IMR-90 (cell line): ENCODE measurements at regions not wholly inside any gene's neighbourhood (a gene's known extent, or its start where the extent isn't known, plus 50 kb on each side); places are given as distances from the start of the nearest gene placed in this dataset.

Experiments used
- ATAC-seq: fragments of 200-7000 bp; cut with Tn5 transposase; 2 replicates; pipeline ENCODE4 v1.9.1; 2020; ENCODE audit warnings: low read depth, mild to moderate bottlenecking, moderate library complexity
- BruUV-seq: library from RNA; stranded (reverse); fragments of 400-500 nt; replicated peaks from 2 replicates; lab custom pipeline; 2021; lab: Mats Ljungman, UMichigan
- CTCF ChIA-PET: fragments of 300-600 bp; formaldehyde crosslinking; extraction: SDS; loops from one replicate; lab custom pipeline; 2021; ENCODE audit warnings: antibody characterized with exemption; lab: Yijun Ruan, JAX
- POLR2A ChIA-PET: fragments of 300-600 bp; sonication (Branson Sonifier 250); formaldehyde crosslinking; loops from one replicate; lab custom pipeline; 2022; ENCODE audit warnings: antibody characterized with exemption; ENCODE audit not compliant: unreplicated experiment; lab: Charles Lee
- DNase-seq: peaks from one replicate; pipeline ENCODE4 v3.0.0; 2013
- H2AFZ ChIP-seq: replicated peaks from 2 replicates; pipeline ENCODE3; 2013; ENCODE audit warnings: low read length, mild to moderate bottlenecking; ENCODE audit not compliant: poor library complexity
- H2AK5ac ChIP-seq: 2 replicates; pipeline ENCODE4 v1.6.1; 2013; ENCODE audit warnings: low read depth, low read length, inconsistent platforms
- H2AK9ac ChIP-seq: replicated peaks from 2 replicates; pipeline ENCODE3; 2013; ENCODE audit warnings: mild to moderate bottlenecking, low read depth, low read length, moderate library complexity; ENCODE audit not compliant: poor library complexity
- H2BK120ac ChIP-seq: 2 replicates; pipeline ENCODE4 v1.6.1; 2013; ENCODE audit warnings: low read depth, low read length, inconsistent platforms
- H2BK15ac ChIP-seq: 3 replicates; pipeline ENCODE4 v1.6.1; 2013; ENCODE audit warnings: low read depth, low read length, inconsistent platforms
- H2BK20ac ChIP-seq: 2 replicates; pipeline ENCODE4 v1.6.1; 2013; ENCODE audit warnings: low read depth, mild to moderate bottlenecking, inconsistent platforms, low read length, moderate library complexity
- H2BK5ac ChIP-seq: 2 replicates; pipeline ENCODE4 v1.6.1; 2013; ENCODE audit warnings: mild to moderate bottlenecking, low read depth, low read length, inconsistent platforms; ENCODE audit not compliant: poor library complexity, severe bottlenecking
- H3K14ac ChIP-seq: replicated peaks from 2 replicates; pipeline ENCODE4 v1.6.1; 2013; ENCODE audit warnings: low read depth, low read length, inconsistent platforms
- H3K18ac ChIP-seq: 2 replicates; pipeline ENCODE4 v1.6.1; 2013; ENCODE audit warnings: low read depth, low read length, control low read depth
- H3K23ac ChIP-seq: 2 replicates; pipeline ENCODE4 v1.6.1; 2013; ENCODE audit warnings: low read depth, low read length, inconsistent platforms
- H3K27ac ChIP-seq: 2 replicates; pipeline ENCODE4 v1.5.1; 2013; ENCODE audit warnings: mild to moderate bottlenecking, control low read depth, low read length; ENCODE audit not compliant: insufficient read depth
- H3K27me3 ChIP-seq: 2 replicates; pipeline ENCODE4 v1.6.1; 2013; ENCODE audit warnings: low read length; ENCODE audit not compliant: control insufficient read depth, insufficient read depth
- H3K36me3 ChIP-seq: 2 replicates; pipeline ENCODE4 v1.6.1; 2013; ENCODE audit warnings: low read length, mixed read lengths; ENCODE audit not compliant: control insufficient read depth, insufficient read depth
- H3K4ac ChIP-seq: 2 replicates; pipeline ENCODE4 v1.6.1; 2013; ENCODE audit warnings: low read depth, low read length, inconsistent platforms
- H3K4me1 ChIP-seq: 2 replicates; pipeline ENCODE4 v1.6.1; 2013; ENCODE audit warnings: low read length, mixed read lengths; ENCODE audit not compliant: control insufficient read depth, insufficient read depth
- H3K4me2 ChIP-seq: 2 replicates; pipeline ENCODE4 v1.6.1; 2013; ENCODE audit warnings: low read depth, mild to moderate bottlenecking, control low read depth, low read length, moderate library complexity
- H3K4me3 ChIP-seq: 2 replicates; pipeline ENCODE4 v1.5.1; 2013; ENCODE audit warnings: low read depth, mild to moderate bottlenecking, control low read depth, low read length, moderate library complexity; ENCODE audit not compliant: insufficient read depth
- H3K56ac ChIP-seq: 2 replicates; pipeline ENCODE4 v1.6.1; 2013; ENCODE audit warnings: low read length, inconsistent platforms; ENCODE audit not compliant: insufficient read depth; ENCODE audit errors: extremely low read depth
- H3K79me1 ChIP-seq, 2 experiments: 2 replicates each; pipeline ENCODE4 v1.6.1; 2013; ENCODE audit warnings: low read length in 2 of 2, inconsistent platforms in 1 of 2, low read depth in 1 of 2
- H3K9ac ChIP-seq: 2 replicates; pipeline ENCODE4 v1.6.1; 2013; ENCODE audit warnings: low read depth, low read length, control low read depth
- H3K9me1 ChIP-seq: 2 replicates; pipeline ENCODE4 v1.6.1; 2013; ENCODE audit warnings: low read length, inconsistent platforms; ENCODE audit not compliant: insufficient read depth
- H3K9me3 ChIP-seq: 2 replicates; pipeline ENCODE4 v1.6.1; 2013; ENCODE audit warnings: low read length; ENCODE audit not compliant: control insufficient read depth, insufficient read depth
- H4K20me1 ChIP-seq: 2 replicates; pipeline ENCODE4 v1.6.1; 2013; ENCODE audit warnings: low read length, inconsistent platforms; ENCODE audit not compliant: insufficient read depth
- H4K5ac ChIP-seq: 2 replicates; pipeline ENCODE4 v1.6.1; 2013; ENCODE audit warnings: mild to moderate bottlenecking, low read depth, low read length, control low read depth
- H4K8ac ChIP-seq, 2 experiments: 2 replicates each; pipeline ENCODE4 v1.6.1; 2013; ENCODE audit warnings: low read depth in 2 of 2, low read length in 2 of 2, control low read depth in 1 of 2, inconsistent platforms in 1 of 2
- H4K91ac ChIP-seq: 2 replicates; pipeline ENCODE4 v1.6.1; 2013; ENCODE audit warnings: low read depth, low read length, inconsistent platforms; ENCODE audit not compliant: insufficient read depth
- SMC3 ChIP-seq: fragments of 150-350 bp; IDR thresholded peaks from 2 replicates; pipeline ENCODE4 v1.6.1; 2016; ENCODE audit warnings: low read depth, mild to moderate bottlenecking, antibody characterized with exemption, low read length, moderate library complexity
- WGBS, 2 experiments: methylation state at CpG; one replicate each; pipeline versions ENCODE4 v1.1.5 to v1.1.7; 2013; ENCODE audit warnings: missing lambda C conversion rate in 2 of 2; ENCODE audit not compliant: insufficient read length in 1 of 2; ENCODE audit errors: extremely low coverage in 2 of 2; 5-methylcytosine and 5-hydroxymethylcytosine counted together
- dilution Hi-C: fragments of 300-500 bp; cut with HindIII; formaldehyde crosslinking; loops from one replicate; pipeline ENCODE4 v1.14.3; 2018; ENCODE audit warnings: low sequenced_read_pairs; ENCODE audit not compliant: unreplicated experiment
- in situ Hi-C: fragments of 300-500 bp; cut with MboI; formaldehyde crosslinking; loops from 3 replicates; pipeline ENCODE4 v1.14.3; 2019; ENCODE audit warnings: low sequenced_read_pairs, inconsistent platforms, mixed read lengths
- intact Hi-C: fragments of 100-400 bp; cut with micrococcal nuclease; formaldehyde crosslinking; loops from 2 replicates; pipeline ENCODE4 v1.10.0; 2022
- TF ChIP-seq, protein P1 (sequence below): fragments of 150-350 bp; IDR thresholded peaks from 2 replicates; pipeline ENCODE4 v1.6.1; 2017; ENCODE audit warnings: mild to moderate bottlenecking, antibody characterized with exemption, low read length, low read depth

GRCh38 chr18:22547807-22548561 lies 130.3 kb upstream of the CTAGE1 start:
- Histone ChIP-seq H3K23ac (0 out of 2 replicates have a peak overlapping the region, but pooled peaks have one; percentile 26), H2AK9ac (no peak overlapping the region), H2AK5ac (peak overlapping the region; percentile 77; the same call in 1 of the 2 replicates), H3K36me3 (no peaks in the 10 kb centered on the region), H2BK120ac (peak overlapping the region; percentile 76), H3K9me1 (peaks cover 20% of the 10 kb centered on the region), H3K56ac (no peak overlapping the region; the same call in 1 of the 2 replicates), H3K4me3 (no peak overlapping the region), H2BK5ac (peak overlapping the region; percentile 9), H2BK20ac (peak overlapping the region; percentile 72; the same call in 1 of the 2 replicates), H3K18ac (peak overlapping the region; percentile 32), H4K8ac (peak overlapping the region; percentile 49 to 71; a peak in 3 of 4 replicates), H3K9ac (0 out of 2 replicates have a peak overlapping the region, but pooled peaks have one; percentile 7), H4K91ac (peak overlapping the region; percentile 27), H3K27ac (peak overlapping the region; percentile 52), H4K5ac (no peak overlapping the region), H2AFZ (peak overlapping the region; percentile 76), H3K4ac (peak overlapping the region; percentile 49), H3K4me2 (peak overlapping the region; percentile 44), H3K9me3 (no peaks in the 10 kb centered on the region), H2BK15ac (no peak overlapping the region), H3K27me3 (no peaks in the 10 kb centered on the region; the same call in 1 of the 2 replicates), H4K20me1 (no peaks in the 10 kb centered on the region), H3K4me1 (peaks cover 18% of the 10 kb centered on the region), H3K79me1 (no peaks in the 10 kb centered on the region), H3K14ac (peak overlapping the region; percentile 88)
- ChIA-PET CTCF (no interaction called here), POLR2A (interaction anchor here (0.6 to 0.8 kb wide), 4 partner anchors 9 to 547 kb away, joined by 3 to 15 read pairs (median 7); no protein-coding TSS in a partner anchor)
- no TSS peak for BruUV-seq
- ATAC-seq (peak; percentile 27), DNase-seq (peak; percentile 53)
- in situ Hi-C loops (no loop called here), dilution Hi-C loops (no loop called here), intact Hi-C loops (no loop called here)
- WGBS, 2 experiments = 26% methylated on average over 3 of the region's 11 CpGs; no CpG with 5 or more reads in 1 of the 2 experiments
- TF ChIP-seq, protein P1, sequence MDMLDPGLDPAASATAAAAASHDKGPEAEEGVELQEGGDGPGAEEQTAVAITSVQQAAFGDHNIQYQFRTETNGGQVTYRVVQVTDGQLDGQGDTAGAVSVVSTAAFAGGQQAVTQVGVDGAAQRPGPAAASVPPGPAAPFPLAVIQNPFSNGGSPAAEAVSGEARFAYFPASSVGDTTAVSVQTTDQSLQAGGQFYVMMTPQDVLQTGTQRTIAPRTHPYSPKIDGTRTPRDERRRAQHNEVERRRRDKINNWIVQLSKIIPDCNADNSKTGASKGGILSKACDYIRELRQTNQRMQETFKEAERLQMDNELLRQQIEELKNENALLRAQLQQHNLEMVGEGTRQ = peak; percentile 16; the same call in 1 of the 2 replicates
- no peak for TF ChIP-seq SMC3
